NCI-H345 treated with DMSO at 0.1 percent for 48 hours (cell line): ENCODE measurements at regions not wholly inside any gene's neighbourhood (a gene's known extent, or its start where the extent isn't known, plus 50 kb on each side); places are given as distances from the start of the nearest gene placed in this dataset.
"Not testable (repeated sequence)": the region's sequence is repeated elsewhere in the genome, so short reads cannot be mapped to it uniquely, and the experiment has no call there.

Source experiments
- DNase-seq: peaks from one replicate; lab custom pipeline; 2025; ENCODE audit not compliant: unreplicated experiment; lab: John Stamatoyannopoulos, UW

- DNase-seq: not testable (repeated sequence)
Observed at GRCh38 chr17:30644287-30644686, 167.1 kb downstream of the GOSR1 start.

GRCh38 chr17:30641428-30641827, 164.2 kb downstream of the GOSR1 start:
- DNase-seq: not testable (repeated sequence)

- DNase-seq: not testable (repeated sequence)
Observed at GRCh38 chr17:30639391-30639790, 162.2 kb downstream of the GOSR1 start.

GRCh38 chr17:30638968-30639367, 161.8 kb downstream of the GOSR1 start:
- not testable (repeated sequence) for DNase-seq

- DNase-seq: not testable (repeated sequence)
Observed at GRCh38 chr17:30631651-30632050, 154.4 kb downstream of the GOSR1 start.

GRCh38 chr17:30625380-30625779, 148.2 kb downstream of the GOSR1 start:
- not testable (repeated sequence) for DNase-seq

GRCh38 chr17:30624180-30624579, 147.0 kb downstream of the GOSR1 start:
- not testable (repeated sequence) for DNase-seq

GRCh38 chr17:30609682-30610081, 132.5 kb downstream of the GOSR1 start:
- not testable (repeated sequence) for DNase-seq

- no peak for DNase-seq
Observed at GRCh38 chr17:30605523-30605922, 128.3 kb downstream of the GOSR1 start.

GRCh38 chr17:30605027-30605426, 127.8 kb downstream of the GOSR1 start:
- no peak for DNase-seq

GRCh38 chr17:30602396-30602795, 125.2 kb downstream of the GOSR1 start:
- not testable (repeated sequence) for DNase-seq

GRCh38 chr17:30601984-30602383, 124.8 kb downstream of the GOSR1 start:
- DNase-seq: not testable (repeated sequence)

- DNase-seq: peak; percentile 12
Observed at GRCh38 chr17:30600830-30601494, 123.8 kb downstream of the GOSR1 start.

GRCh38 chr17:30600060-30600829, 123.0 kb downstream of the GOSR1 start:
- DNase-seq: peak; percentile 76

- no peak for DNase-seq
Observed at GRCh38 chr17:30599428-30600059, 122.3 kb downstream of the GOSR1 start.

GRCh38 chr17:30597776-30598288, 120.6 kb downstream of the GOSR1 start:
- DNase-seq: no peak

GRCh38 chr17:30596948-30597775, 120.0 kb downstream of the GOSR1 start:
- not testable (repeated sequence) for DNase-seq

- not testable (repeated sequence) for DNase-seq
Observed at GRCh38 chr17:30594953-30595371, 117.8 kb downstream of the GOSR1 start.

GRCh38 chr17:30594223-30594952, 117.2 kb downstream of the GOSR1 start:
- no peak for DNase-seq
